AG09319 (cell line): ENCODE measurements at regions not wholly inside any gene's neighbourhood (a gene's known extent, or its start where the extent isn't known, plus 50 kb on each side); places are given as distances from the start of the nearest gene placed in this dataset.
A peak's percentile ranks its signal among the peaks of the same experiment; 100 is the strongest.

Experiments
- DNase-seq: peaks from one replicate; pipeline ENCODE4 v3.0.0-alpha.2; 2010; ENCODE audit warnings: low read depth; ENCODE audit errors: extremely low read depth
- TF ChIP-seq, protein P1 (sequence below): IDR thresholded peaks from 2 replicates; pipeline ENCODE4 v1.5.1; 2011; ENCODE audit warnings: low read depth, mild to moderate bottlenecking, inconsistent platforms, low read length, moderate library complexity

DNA sequence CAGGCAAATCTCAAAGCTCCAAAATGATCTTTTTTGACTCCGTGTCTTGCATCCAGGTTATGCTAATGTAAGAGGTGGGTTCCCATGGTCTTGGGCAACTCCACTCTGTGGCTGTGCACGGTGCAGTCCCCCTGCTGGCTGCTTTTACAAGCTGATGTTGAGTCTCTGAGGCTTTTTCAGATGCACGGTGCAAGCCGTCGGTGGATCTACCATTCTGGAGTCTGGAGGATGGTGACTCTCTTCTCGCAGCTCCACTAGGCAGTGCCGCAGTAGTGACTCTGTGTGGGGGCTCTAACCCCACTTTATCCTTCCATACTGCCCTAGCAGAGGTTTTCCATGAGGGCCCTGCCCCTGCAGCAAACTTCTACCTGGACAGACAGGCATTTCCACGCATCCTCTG lies 266.8 kb upstream of the GPC6 start:
- TF ChIP-seq, protein P1, sequence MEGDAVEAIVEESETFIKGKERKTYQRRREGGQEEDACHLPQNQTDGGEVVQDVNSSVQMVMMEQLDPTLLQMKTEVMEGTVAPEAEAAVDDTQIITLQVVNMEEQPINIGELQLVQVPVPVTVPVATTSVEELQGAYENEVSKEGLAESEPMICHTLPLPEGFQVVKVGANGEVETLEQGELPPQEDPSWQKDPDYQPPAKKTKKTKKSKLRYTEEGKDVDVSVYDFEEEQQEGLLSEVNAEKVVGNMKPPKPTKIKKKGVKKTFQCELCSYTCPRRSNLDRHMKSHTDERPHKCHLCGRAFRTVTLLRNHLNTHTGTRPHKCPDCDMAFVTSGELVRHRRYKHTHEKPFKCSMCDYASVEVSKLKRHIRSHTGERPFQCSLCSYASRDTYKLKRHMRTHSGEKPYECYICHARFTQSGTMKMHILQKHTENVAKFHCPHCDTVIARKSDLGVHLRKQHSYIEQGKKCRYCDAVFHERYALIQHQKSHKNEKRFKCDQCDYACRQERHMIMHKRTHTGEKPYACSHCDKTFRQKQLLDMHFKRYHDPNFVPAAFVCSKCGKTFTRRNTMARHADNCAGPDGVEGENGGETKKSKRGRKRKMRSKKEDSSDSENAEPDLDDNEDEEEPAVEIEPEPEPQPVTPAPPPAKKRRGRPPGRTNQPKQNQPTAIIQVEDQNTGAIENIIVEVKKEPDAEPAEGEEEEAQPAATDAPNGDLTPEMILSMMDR, result no peak
- DNase-seq, result no peak

DNA sequence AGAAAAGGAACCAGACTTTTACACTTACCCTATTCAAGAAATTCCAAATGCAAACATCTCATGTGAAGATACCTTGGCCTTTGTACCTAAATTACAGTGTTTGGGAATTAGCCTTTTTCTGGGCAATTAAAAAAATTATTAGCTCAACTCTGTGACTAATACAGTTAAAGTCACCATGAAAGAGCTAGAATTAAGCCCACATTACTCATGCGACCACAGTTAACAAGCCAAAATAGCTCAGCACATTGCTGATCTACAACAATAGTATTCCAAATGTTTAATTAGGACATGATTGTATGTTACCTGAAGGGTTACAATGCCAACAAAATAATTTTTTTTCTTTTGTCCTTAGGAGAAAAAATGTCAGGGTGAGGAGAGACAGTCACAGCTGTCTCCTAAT lies 263.6 kb upstream of the GPC6 start:
- no peak for DNase-seq
- TF ChIP-seq, protein P1, result no peak

DNA sequence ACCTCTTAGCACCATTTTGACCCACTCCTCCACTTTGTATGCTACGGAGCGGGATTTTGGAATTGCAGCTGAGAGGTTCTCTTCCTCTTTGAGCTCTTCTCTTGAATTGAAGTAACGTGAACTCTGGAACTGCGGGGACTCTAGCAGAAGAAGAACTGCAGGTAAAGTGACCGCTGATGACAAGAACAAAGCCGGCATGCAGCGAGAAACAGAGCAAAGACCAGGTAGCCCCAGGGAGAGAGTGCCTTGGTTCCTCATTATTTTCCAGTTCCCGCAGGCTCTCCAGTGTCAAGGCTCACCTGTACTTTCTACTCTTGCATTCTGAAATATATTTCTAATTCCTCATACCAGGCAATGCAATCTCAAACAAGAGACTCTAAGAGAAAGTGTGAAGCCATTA lies 260.3 kb upstream of the GPC6 start:
- DNase-seq, result no peak
- TF ChIP-seq, protein P1, result no peak

DNA sequence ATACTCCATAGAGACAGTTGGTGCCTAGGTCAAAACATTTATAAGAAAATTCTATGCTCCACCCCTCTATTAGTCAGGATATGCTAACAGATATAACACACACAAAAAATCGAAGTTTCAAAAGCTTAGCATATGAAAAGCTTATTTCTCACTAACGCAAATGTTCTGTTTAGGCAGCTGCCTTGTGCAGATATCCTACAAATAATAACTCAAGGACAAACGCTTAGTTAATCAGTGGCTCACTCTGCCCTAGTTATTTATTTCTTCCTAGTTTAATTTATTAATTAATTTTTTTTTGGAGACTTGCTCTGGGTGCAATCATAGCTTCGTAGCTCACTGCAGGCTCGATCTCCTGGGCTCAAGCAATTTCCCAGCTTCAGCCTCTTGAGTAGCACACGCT lies 259.7 kb upstream of the GPC6 start:
- TF ChIP-seq, protein P1, result no peak
- no peak for DNase-seq

DNA sequence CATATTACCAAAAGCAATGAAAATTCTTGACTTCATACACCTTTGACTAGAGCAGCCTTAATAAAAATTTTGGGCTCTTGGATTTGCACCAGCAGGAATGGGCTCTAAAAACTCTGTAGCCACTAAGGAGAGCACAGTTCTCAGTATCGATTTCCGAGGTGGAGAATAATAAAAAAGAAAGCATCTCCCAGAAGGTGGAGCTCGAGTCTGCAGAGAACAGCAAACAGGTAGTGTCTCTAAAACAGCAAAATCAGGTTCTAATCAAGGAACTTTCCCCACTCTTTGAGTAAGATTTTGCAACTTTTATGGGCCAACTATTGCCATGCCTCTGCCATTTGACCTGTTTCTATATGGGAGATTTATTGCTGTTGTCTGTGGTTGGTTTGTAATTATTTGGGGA lies 258.7 kb upstream of the GPC6 start:
- no peak for DNase-seq
- TF ChIP-seq, protein P1, result peak; percentile 6

DNA sequence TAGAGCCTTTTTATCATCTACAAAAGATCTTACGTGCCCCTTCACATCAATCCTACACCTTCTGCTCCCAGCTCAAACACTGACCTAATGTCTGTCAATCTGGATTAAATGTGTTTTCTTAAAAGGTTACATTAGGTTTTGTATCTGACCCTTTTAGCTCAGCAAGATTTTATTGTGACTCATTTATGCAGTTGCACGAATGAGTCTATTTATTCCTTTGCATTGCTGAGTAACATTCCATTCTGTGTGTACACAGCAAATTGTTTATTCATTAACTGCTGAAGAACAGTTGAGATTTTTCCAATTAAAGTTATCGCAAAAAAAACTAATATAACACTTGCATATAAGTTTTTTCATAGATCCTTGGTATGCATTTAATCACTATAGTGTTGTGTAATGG lies 253.9 kb upstream of the GPC6 start:
- no peak for DNase-seq
- TF ChIP-seq, protein P1, result no peak

DNA sequence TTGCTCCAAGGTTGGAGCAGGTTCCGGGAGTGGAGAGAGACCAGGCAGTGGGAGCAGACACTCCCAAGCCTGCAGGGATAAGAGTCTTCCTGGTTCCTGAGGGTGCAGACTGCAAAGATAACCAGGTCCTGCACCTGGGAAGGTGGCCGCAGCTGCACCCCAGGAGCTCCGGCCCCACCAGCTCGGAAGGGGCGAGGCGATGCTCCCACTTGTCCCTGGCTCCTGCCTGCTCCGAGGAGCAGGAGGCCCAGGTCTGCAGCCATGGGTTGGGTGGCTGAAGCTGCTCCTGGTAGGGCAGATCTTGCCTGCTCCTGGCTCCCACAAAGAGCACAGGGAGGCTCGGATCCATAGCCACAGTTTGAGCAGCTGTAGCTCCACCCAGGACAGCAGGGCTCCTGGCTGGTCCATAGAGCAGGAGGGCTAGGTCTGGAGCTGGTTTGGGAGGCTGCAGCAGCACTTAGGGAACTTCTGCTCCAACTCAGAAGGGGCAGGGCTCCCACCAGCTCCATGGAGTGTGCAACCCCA lies 251.6 kb upstream of the GPC6 start:
- no peak for DNase-seq
- TF ChIP-seq, protein P1, result no peak
